NCI-H1417 treated with DMSO at 0.1 percent for 48 hours (cell line): ENCODE measurements at regions not wholly inside any gene's neighbourhood (a gene's known extent, or its start where the extent isn't known, plus 50 kb on each side); places are given as distances from the start of the nearest gene placed in this dataset.
"Not testable (repeated sequence)": the region's sequence is repeated elsewhere in the genome, so short reads cannot be mapped to it uniquely, and the experiment has no call there.

Experiments used
- DNase-seq: peaks from one replicate; lab custom pipeline; 2025; lab: John Stamatoyannopoulos, UW

- no peak for DNase-seq
Observed at GRCh38 chr13:80718970-80719369, 378.0 kb upstream of the SPRY2 start.

GRCh38 chr13:80717776-80718175, 376.9 kb upstream of the SPRY2 start:
- DNase-seq, result no peak

GRCh38 chr13:80716610-80717081, 375.7 kb upstream of the SPRY2 start:
- DNase-seq, result peak; percentile 41

GRCh38 chr13:80712026-80712425, 371.1 kb upstream of the SPRY2 start:
- no peak for DNase-seq

GRCh38 chr13:80708791-80709190, 367.9 kb upstream of the SPRY2 start:
- DNase-seq, result no peak

- no peak for DNase-seq
Observed at GRCh38 chr13:80707000-80707983, 366.4 kb upstream of the SPRY2 start.

GRCh38 chr13:80706164-80706471, 365.2 kb upstream of the SPRY2 start:
- DNase-seq, result no peak

- no peak for DNase-seq
Observed at GRCh38 chr13:80705371-80706163, 364.6 kb upstream of the SPRY2 start.

- DNase-seq, result no peak
Observed at GRCh38 chr13:80704369-80704768, 363.4 kb upstream of the SPRY2 start.

GRCh38 chr13:80695841-80696240, 354.9 kb upstream of the SPRY2 start:
- no peak for DNase-seq

GRCh38 chr13:80691814-80692213, 350.9 kb upstream of the SPRY2 start:
- DNase-seq, result not testable (repeated sequence)

- no peak for DNase-seq
Observed at GRCh38 chr13:80690208-80690607, 349.3 kb upstream of the SPRY2 start.

- no peak for DNase-seq
Observed at GRCh38 chr13:80688593-80688992, 347.7 kb upstream of the SPRY2 start.

GRCh38 chr13:80685942-80686341, 345.0 kb upstream of the SPRY2 start:
- no peak for DNase-seq

GRCh38 chr13:80684217-80684991, 343.5 kb upstream of the SPRY2 start:
- DNase-seq, result no peak

- DNase-seq, result no peak
Observed at GRCh38 chr13:80680786-80681366, 339.9 kb upstream of the SPRY2 start.

GRCh38 chr13:80679423-80679822, 338.5 kb upstream of the SPRY2 start:
- DNase-seq, result no peak

- no peak for DNase-seq
Observed at GRCh38 chr13:80677227-80677626, 336.3 kb upstream of the SPRY2 start.

- not testable (repeated sequence) for DNase-seq
Observed at GRCh38 chr13:80675442-80675841, 334.5 kb upstream of the SPRY2 start.

GRCh38 chr13:80671773-80672172, 330.8 kb upstream of the SPRY2 start:
- DNase-seq, result no peak

- DNase-seq, result no peak
Observed at GRCh38 chr13:80669112-80669511, 328.2 kb upstream of the SPRY2 start.

- no peak for DNase-seq
Observed at GRCh38 chr13:80668452-80668851, 327.5 kb upstream of the SPRY2 start.
